Parathyroid adenoma (tissue), 2 donors: ENCODE measurements at regions not wholly inside any gene's neighbourhood (a gene's known extent, or its start where the extent isn't known, plus 50 kb on each side); places are given as distances from the start of the nearest gene placed in this dataset.

ENCODE experiments used
- H2AFZ ChIP-seq: fragments of 300-600 bp; sonication (generic); one replicate; pipeline ENCODE4 v1.7.0; 2017; ENCODE audit warnings: antibody characterized with exemption, mild to moderate bottlenecking
- H3K27ac ChIP-seq: fragments of 300-600 bp; sonication (generic); one replicate; pipeline ENCODE4 v1.7.0; 2017
- H3K27me3 ChIP-seq: fragments of 300-600 bp; sonication (generic); one replicate; pipeline ENCODE4 v1.7.0; 2017; ENCODE audit warnings: low read length; ENCODE audit not compliant: control insufficient read depth, insufficient read depth
- H3K36me3 ChIP-seq: fragments of 300-600 bp; sonication (generic); one replicate; pipeline ENCODE4 v1.7.0; 2017; ENCODE audit warnings: low read length; ENCODE audit not compliant: control insufficient read depth, insufficient read depth
- H3K4me1 ChIP-seq: fragments of 300-600 bp; sonication (generic); one replicate; pipeline ENCODE4 v1.7.0; 2017; ENCODE audit warnings: control low read depth
- H3K4me2 ChIP-seq: fragments of 300-600 bp; sonication (generic); one replicate; pipeline ENCODE4 v1.7.0; 2017; ENCODE audit warnings: low read length
- H3K4me3 ChIP-seq: fragments of 300-600 bp; sonication (generic); one replicate; pipeline ENCODE4 v1.7.0; 2017; ENCODE audit warnings: low read depth, low read length
- H3K79me2 ChIP-seq: fragments of 300-600 bp; sonication (generic); one replicate; pipeline ENCODE4 v1.7.0; 2017; ENCODE audit warnings: control low read depth
- H3K9ac ChIP-seq: fragments of 300-600 bp; sonication (generic); one replicate; pipeline ENCODE4 v1.7.0; 2017; ENCODE audit warnings: mild to moderate bottlenecking
- H3K9me3 ChIP-seq: fragments of 300-600 bp; sonication (generic); one replicate; pipeline ENCODE4 v1.7.0; 2017; ENCODE audit warnings: low read length; ENCODE audit not compliant: control insufficient read depth
- CTCF ChIP-seq: fragments of 300-600 bp; sonication (generic); IDR thresholded peaks from one replicate; pipeline ENCODE4 v1.7.0; 2017; ENCODE audit warnings: antibody characterized with exemption, mild to moderate bottlenecking
- donor health status: primary hyperparathyroidism.

GRCh38 chr1:172946814-172947507, 103.8 kb downstream of the TNFSF18 start:
- Histone ChIP-seq H3K27ac (no peak overlapping the region), H3K27me3 (no peaks in the 10 kb centered on the region), H3K4me2 (no peak overlapping the region), H3K4me3 (no peak overlapping the region), H3K36me3 (no peaks in the 10 kb centered on the region), H2AFZ (no peak overlapping the region), H3K9ac (no peak overlapping the region), H3K9me3 (no peaks in the 10 kb centered on the region), H3K79me2 (no peaks in the 10 kb centered on the region), H3K4me1 (no peaks in the 10 kb centered on the region)
- TF ChIP-seq CTCF, result no peak

GRCh38 chr1:172948457-172948856, 102.3 kb downstream of the TNFSF18 start:
- no peaks in the 10 kb centered on the region for H3K9me3 ChIP-seq
- H3K79me2 ChIP-seq, result no peaks in the 10 kb centered on the region
- no peaks in the 10 kb centered on the region for H3K36me3 ChIP-seq
- H2AFZ ChIP-seq, result no peak overlapping the region
- no peak overlapping the region for H3K27ac ChIP-seq
- no peaks in the 10 kb centered on the region for H3K4me1 ChIP-seq
- no peak overlapping the region for H3K4me2 ChIP-seq
- no peak for TF ChIP-seq CTCF
- H3K27me3 ChIP-seq, result no peaks in the 10 kb centered on the region
- no peak overlapping the region for H3K9ac ChIP-seq
- H3K4me3 ChIP-seq, result no peak overlapping the region

- Histone ChIP-seq H3K36me3 (no peaks in the 10 kb centered on the region), H3K27me3 (no peaks in the 10 kb centered on the region), H3K9me3 (no peaks in the 10 kb centered on the region), H3K4me3 (no peak overlapping the region), H3K79me2 (no peaks in the 10 kb centered on the region), H3K9ac (no peak overlapping the region), H3K4me2 (no peak overlapping the region), H3K4me1 (no peaks in the 10 kb centered on the region), H2AFZ (no peak overlapping the region), H3K27ac (no peak overlapping the region)
- no peak for TF ChIP-seq CTCF
Measured at GRCh38 chr1:172949096-172949495, 101.6 kb downstream of the TNFSF18 start.

- Histone ChIP-seq H3K9me3 (no peaks in the 10 kb centered on the region), H3K79me2 (no peaks in the 10 kb centered on the region), H3K9ac (no peak overlapping the region), H3K4me1 (no peaks in the 10 kb centered on the region), H3K27ac (no peak overlapping the region), H3K27me3 (no peaks in the 10 kb centered on the region), H2AFZ (no peak overlapping the region), H3K36me3 (no peaks in the 10 kb centered on the region), H3K4me2 (no peak overlapping the region), H3K4me3 (no peak overlapping the region)
- no peak for TF ChIP-seq CTCF
Measured at GRCh38 chr1:172950528-172950927, 100.2 kb downstream of the TNFSF18 start.

GRCh38 chr1:172951730-172952365, 98.9 kb downstream of the TNFSF18 start:
- no peaks in the 10 kb centered on the region for H3K4me1 ChIP-seq
- no peak overlapping the region for H3K27ac ChIP-seq
- no peak overlapping the region for H2AFZ ChIP-seq
- H3K4me2 ChIP-seq, result no peak overlapping the region
- no peaks in the 10 kb centered on the region for H3K27me3 ChIP-seq
- H3K4me3 ChIP-seq, result no peak overlapping the region
- no peak overlapping the region for H3K9ac ChIP-seq
- no peak for TF ChIP-seq CTCF
- H3K36me3 ChIP-seq, result no peaks in the 10 kb centered on the region
- no peaks in the 10 kb centered on the region for H3K9me3 ChIP-seq
- no peaks in the 10 kb centered on the region for H3K79me2 ChIP-seq
